ENCODE measurements at regions not wholly inside any gene's neighbourhood (a gene's known extent, or its start where the extent isn't known, plus 50 kb on each side); places are given as distances from the start of the nearest gene placed in this dataset.

- DNase-seq = no peak
- intact Hi-C loops (cut with DNase I) = no loop called here
- Histone ChIP-seq H3K4me1 (ENCODE audit: insufficient read depth) (no peaks in the 10 kb centered on the region), H3K4me3 (no peak overlapping the region), H3K27ac (no peak overlapping the region), H3K36me3 (no peaks in the 10 kb centered on the region), H3K27me3 (no peaks in the 10 kb centered on the region), H3K9me3 (peaks cover 0 to 4% of the 10 kb centered on the region in 2 donors)
- WGBS, 3 donors = 66 to 74% (median 70%) methylated on average over 4 of the region's 4 CpGs
- no peak for TF ChIP-seq EP300 (IDR thresholded peaks at IDR 0.05)
- TF ChIP-seq CTCF (IDR thresholded peaks at IDR 0.05) = no peak
- TF ChIP-seq POLR2A (IDR thresholded peaks at IDR 0.05) = no peak
Observed at GRCh38 chr17:54840885-54841591, 59.6 kb upstream of the TOM1L1 start.

- 74 to 88% (median 75%) methylated on average over 2 of the region's 2 CpGs for WGBS, 3 donors
- TF ChIP-seq CTCF (IDR thresholded peaks at IDR 0.05) (no peak), POLR2A (IDR thresholded peaks at IDR 0.05) (no peak), EP300 (IDR thresholded peaks at IDR 0.05) (no peak)
- H3K27ac ChIP-seq = no peak overlapping the region
- intact Hi-C loops (cut with DNase I) = no loop called here
- peaks cover 0 to 4% of the 10 kb centered on the region in 2 donors for H3K9me3 ChIP-seq
- no peaks in the 10 kb centered on the region for H3K4me1 ChIP-seq (ENCODE audit: insufficient read depth)
- no peaks in the 10 kb centered on the region for H3K27me3 ChIP-seq
- no peak for DNase-seq
- no peaks in the 10 kb centered on the region for H3K36me3 ChIP-seq
- H3K4me3 ChIP-seq = no peak overlapping the region
Observed at GRCh38 chr17:54841656-54842055, 59.0 kb upstream of the TOM1L1 start.

GRCh38 chr17:54844233-54844632, 56.4 kb upstream of the TOM1L1 start:
- Histone ChIP-seq H3K27ac (no peak overlapping the region), H3K4me3 (no peak overlapping the region), H3K36me3 (no peaks in the 10 kb centered on the region), H3K4me1 (ENCODE audit: insufficient read depth) (no peaks in the 10 kb centered on the region), H3K9me3 (no peaks in the 10 kb centered on the region), H3K27me3 (no peaks in the 10 kb centered on the region)
- DNase-seq = no peak
- TF ChIP-seq EP300 (IDR thresholded peaks at IDR 0.05) (no peak), CTCF (IDR thresholded peaks at IDR 0.05) (no peak), POLR2A (IDR thresholded peaks at IDR 0.05) (no peak)
- intact Hi-C loops (cut with DNase I) = no loop called here
- WGBS, 3 donors = 78 to 81% (median 80%) methylated on average over 5 of the region's 5 CpGs

DNA sequence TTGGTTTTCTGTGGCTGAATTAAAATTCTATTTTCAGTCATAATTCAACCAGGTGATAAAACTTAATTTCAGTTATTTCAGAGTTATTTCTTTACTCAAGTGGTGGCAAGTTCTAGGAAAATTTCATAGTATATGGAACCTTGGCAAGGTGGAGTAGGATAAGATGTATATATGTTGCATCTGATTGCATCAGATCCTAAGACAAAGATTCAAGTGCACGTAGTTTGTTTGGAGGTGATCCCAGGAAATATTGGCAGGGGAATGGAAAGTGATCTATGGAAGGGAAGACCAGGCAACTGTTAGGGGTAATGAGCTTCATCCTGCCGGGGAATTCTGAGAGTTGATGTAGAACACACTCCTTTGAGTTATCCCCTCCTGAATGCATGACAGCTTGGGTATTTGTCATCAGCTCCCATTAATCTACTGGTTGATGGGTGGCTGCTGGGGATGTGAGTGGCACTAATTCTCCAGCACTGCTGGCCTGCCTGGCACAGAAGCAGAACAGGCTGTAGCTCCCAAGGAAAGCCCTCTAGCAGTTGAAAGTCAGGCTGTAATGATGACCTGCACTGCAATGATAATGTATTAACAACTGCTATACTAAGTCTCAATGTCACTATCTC, 52.2 kb upstream of the TOM1L1 start:
- H3K27me3 ChIP-seq = no peaks in the 10 kb centered on the region
- H3K4me3 ChIP-seq = no peak overlapping the region
- no peaks in the 10 kb centered on the region for H3K4me1 ChIP-seq (ENCODE audit: insufficient read depth)
- no peaks in the 10 kb centered on the region for H3K9me3 ChIP-seq
- 69 to 82% (median 74%) methylated on average over 2 of the region's 2 CpGs for WGBS, 3 donors
- H3K36me3 ChIP-seq = no peaks in the 10 kb centered on the region
- TF ChIP-seq EP300 (IDR thresholded peaks at IDR 0.05) (no peak), POLR2A (IDR thresholded peaks at IDR 0.05) (no peak), CTCF (IDR thresholded peaks at IDR 0.05) (no peak)
- H3K27ac ChIP-seq = no peak overlapping the region
- DNase-seq = no peak
- intact Hi-C loops (cut with DNase I) = loop anchor here in 1 of 4 donors (5.0 kb wide), 1 partner anchor 989 kb away; no protein-coding TSS in a partner anchor
